GM18498 (cell line): ENCODE measurements at regions not wholly inside any gene's neighbourhood (a gene's known extent, or its start where the extent isn't known, plus 50 kb on each side); places are given as distances from the start of the nearest gene placed in this dataset.

Experiments
- ATAC-seq: cut with Tn5 transposase; IDR thresholded peaks from one replicate; pipeline ENCODE4 v1.9.1; 2021; ENCODE audit warnings: mild to moderate bottlenecking, moderate library complexity; ENCODE audit not compliant: unreplicated experiment

DNA sequence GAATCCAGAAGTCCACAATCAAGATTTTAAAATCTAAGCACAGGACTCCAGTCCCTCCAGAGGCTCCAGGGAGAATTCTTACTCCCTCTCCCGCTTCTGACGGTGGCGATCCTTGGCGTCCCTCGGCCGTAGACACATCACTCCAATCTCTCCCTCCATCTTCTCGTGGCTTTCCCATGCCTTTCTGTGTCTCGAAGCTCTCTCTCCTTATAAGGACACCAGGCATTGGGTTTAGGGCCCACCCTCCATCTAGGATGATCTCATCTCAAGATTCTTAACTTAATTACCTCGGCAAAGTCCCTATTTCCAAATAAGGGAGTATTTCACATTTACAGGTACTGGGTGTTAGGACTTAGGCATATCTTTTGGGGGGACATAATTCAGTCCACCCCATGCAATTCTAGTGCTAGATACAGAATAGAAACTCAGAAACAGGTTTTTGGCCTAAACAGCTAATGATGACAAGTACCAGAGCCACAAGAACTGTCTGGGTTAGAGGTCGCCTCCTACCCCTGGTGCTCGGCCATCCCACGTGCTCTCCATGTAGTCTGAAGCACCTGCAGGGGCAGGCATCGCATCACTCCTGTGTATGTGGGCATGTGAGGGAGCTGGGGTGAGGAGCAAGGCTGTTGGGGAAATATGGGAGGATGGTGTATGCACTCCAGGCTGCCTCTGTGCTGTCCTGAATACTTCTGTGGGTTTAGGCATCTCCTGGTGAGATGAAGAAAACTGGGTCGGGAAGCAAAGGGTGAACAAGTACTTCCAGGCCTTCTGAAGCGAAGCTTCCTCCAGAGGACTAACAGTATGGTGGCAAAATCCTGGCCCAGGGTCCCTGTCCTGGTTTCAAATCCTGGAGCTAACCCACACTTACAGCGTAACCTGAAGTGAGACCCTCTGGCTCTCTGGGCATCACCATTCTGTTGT is 298.3 kb upstream of the ZMIZ1 start:
- ATAC-seq, result no peak

DNA sequence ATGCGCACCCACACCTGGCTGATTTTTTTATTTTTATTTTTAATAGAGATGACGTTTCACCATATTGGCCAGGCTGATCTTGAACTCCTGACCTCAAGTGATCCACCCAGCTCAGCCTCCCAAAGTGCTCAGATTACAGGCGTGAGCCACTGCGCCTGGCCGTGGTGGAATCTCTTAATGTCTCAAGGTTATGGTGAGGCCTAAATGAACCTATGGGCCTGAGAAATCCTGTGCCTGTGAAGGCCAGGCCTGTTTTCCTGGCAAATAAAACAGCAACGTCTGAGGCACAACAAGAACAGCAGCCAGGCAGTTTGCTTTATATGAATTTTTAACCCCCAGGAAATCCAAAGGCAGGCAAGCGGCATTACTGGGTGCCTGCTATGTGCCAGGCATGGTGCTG is 297.5 kb upstream of the ZMIZ1 start:
- ATAC-seq, result no peak

DNA sequence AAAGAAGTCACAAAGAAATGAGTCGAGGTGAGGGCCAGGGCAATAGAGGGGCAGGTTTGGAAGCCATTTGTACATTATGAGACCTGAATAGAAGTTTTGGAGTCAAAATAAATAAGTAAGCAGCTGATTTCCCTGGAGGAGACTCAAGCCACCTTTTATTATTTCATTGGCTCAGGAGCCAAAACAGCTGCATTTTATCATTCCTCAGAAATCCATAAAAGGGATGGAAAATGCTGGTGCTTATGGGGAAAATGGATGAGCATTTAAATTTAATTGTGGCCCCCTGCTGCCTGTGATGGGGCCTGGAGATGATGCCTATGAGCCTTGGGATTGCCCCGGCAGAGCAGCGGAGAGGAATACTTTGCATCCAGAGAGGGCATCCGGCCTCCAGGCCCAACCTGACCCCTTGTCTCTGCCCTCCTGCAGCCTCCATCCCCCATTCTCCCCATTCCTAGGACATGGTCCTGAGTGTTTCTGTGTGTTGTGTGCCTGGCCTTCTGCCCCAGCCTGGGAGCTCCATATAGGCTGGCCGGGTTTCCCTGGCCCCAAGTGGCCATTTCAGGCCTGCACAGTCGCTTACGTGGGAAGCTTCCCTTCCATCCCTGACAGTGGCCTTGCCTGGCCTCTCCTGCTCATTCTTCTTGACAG is 296.8 kb upstream of the ZMIZ1 start:
- ATAC-seq, result no peak

DNA sequence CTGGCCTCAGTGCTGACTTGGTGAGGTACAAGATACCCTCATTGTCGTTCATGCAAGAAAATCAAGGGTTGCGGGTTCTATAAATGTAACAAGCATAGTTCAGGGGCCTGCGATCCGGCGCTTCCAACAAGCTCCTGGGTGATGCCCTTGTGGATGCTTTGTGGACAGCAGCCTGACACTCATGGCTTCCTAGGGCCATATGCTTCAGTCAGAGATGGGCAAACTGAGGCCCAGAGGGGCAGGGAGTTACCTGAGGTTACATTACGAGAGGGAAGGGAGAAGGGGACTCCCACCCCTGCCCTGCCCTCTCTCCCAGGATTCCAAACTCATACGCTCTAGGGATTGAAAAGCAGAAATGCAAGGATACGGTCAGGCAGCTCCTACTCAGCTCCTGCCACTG is 296.3 kb upstream of the ZMIZ1 start:
- ATAC-seq, result no peak

DNA sequence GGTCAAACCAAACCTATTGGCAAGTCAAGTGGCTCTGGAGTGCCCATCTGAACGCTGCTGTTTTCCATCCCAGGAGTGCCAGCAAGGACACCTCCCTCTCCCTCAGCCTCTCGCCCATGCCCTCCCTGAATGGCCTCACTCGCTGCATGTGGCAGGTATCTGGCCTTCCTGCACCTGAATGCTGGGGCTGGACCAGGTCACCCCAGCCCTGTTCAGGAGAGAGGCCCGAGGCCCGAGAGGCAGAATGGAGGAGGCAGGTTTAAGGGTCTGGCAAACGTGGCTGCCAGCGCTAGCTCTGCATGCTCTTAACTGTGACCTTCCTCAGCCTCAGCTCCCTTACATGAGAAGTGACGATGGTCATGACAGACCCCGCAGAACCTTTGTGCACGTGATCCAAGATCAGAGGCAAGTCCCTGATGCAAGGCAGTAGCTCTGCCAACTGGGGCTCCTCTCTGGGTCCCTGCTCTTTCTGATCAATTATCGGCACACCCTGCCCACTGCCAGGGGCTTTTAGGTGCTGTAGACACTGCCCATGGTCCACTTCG is 295.7 kb upstream of the ZMIZ1 start:
- no peak for ATAC-seq

DNA sequence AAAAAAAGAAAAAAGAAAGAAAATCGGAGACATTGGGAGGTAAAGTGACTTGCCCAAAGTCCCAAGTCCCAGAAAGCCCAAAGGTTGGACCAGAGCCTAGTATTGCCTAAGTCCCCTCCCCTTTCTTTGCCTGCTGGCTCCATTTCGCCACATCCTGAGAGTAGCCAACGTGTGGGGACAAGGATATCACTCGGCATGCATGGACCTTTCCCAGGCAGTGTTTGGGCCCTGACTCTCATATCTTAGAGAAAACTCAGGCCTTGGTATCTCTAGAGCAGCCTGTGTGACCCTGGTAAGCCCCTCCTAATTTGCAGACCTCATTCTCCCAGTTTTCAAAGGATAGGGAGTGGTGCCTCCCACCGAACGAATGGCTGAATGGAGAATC is 294.2 kb upstream of the ZMIZ1 start:
- ATAC-seq, result no peak

DNA sequence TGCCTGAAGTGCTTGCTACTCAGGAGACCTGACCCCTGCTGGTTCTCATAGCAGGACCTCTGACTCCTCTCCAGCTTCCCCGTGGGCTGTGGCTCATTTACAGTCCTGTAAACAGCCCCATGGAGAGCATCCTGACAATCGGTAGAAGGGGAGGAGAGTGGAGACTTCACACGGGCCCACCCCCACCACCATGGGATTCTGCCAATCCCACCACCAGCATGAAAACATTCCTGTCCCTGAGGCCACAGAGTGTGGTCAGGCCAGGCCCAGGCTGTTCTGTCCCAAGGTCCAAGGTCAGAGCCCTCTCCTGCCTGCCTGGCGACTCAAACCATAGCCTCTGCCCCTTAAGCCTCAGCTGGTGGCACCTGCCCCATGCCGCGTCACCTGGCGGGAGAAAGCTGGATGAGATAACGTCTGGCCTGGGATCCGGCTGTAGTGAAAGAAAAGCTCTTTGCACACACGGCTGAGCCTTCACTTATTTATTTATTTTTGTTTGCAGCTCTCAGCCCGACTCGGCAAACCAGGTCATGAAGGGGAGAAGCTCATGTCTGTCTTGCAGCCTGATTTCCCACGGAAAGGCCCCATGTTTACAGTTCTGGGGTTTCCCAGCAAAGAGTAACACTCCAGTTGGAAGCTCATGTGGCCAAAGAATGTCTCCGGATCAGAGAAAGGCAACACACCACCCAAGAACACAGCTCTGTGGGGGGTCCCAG is 293.6 kb upstream of the ZMIZ1 start:
- ATAC-seq, result no peak

DNA sequence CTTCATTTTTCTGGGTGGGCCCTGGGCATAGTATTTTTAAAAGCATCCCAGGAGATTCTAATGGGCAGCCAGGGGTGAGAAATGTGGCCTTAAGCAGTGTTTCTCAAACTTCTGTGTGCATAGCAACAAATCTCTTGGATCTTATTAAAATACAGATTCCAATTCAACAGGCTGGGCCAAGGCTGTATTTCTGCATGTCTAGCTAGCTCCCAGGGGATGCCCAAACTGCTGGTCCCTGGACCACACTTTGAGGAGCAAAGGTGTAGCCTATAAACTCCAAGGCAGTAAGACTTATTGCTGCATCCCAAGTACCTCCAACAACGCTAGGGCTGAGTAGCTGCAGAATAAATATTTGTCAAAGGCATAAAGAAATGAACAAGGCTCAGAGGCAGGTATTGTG is 292.9 kb upstream of the ZMIZ1 start:
- no peak for ATAC-seq

DNA sequence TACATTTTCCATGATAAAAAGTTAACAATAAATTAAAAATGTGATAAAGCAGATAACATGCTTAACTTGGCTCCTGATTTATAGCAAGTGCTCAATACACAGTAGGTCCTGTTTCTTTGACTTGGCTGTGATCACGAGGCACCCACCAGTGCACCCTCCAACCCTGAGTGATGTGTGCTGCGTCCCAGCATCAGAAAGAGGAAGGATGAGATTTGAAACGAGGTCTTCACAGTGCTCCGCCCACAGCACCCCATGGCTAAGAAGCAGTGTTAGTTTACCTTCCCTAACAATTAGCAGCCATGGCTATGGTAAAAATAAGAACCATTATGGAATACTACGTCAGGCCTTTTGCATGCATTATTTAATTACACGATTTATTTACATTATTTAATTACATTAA is 292.0 kb upstream of the ZMIZ1 start:
- no peak for ATAC-seq

DNA sequence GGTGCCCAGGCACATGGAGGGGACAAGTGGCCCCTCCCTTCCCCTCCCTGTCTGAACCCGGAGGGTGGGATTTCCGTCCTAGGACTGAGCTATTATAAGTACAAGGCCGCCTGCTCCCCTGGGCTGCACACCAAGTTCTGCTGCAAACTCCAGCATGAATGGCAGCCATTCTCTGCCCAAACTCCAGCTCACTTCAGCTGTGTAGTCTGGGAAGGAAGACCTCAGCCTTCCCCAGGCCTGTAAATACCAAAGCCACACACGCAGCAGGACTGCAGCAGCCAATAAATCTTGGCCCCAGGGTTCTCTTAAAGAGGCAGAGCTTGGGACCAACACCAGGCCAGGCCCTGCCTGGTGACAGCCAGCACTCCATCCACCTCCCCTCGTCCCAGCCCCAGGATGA is 291.3 kb upstream of the ZMIZ1 start:
- ATAC-seq, result no peak

DNA sequence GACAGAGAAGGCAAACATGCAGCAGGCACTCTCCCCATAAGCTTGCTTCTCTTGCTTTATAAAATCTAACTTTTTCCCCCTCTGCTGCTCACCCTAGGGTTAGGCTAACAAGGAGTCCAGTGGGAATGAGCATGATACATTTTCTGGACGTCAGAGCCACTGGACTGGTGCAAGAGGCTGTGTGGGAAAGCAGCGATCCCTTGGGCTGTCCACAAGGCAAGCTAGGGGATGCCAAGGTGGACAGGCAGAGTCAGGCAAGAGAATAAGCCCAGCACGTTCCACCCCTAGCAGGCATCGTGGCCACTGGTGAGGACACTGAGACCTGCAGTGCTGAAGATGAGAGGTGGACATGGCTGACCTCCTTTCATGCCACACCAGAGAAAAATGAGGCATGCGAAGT is 290.9 kb upstream of the ZMIZ1 start:
- no peak for ATAC-seq

DNA sequence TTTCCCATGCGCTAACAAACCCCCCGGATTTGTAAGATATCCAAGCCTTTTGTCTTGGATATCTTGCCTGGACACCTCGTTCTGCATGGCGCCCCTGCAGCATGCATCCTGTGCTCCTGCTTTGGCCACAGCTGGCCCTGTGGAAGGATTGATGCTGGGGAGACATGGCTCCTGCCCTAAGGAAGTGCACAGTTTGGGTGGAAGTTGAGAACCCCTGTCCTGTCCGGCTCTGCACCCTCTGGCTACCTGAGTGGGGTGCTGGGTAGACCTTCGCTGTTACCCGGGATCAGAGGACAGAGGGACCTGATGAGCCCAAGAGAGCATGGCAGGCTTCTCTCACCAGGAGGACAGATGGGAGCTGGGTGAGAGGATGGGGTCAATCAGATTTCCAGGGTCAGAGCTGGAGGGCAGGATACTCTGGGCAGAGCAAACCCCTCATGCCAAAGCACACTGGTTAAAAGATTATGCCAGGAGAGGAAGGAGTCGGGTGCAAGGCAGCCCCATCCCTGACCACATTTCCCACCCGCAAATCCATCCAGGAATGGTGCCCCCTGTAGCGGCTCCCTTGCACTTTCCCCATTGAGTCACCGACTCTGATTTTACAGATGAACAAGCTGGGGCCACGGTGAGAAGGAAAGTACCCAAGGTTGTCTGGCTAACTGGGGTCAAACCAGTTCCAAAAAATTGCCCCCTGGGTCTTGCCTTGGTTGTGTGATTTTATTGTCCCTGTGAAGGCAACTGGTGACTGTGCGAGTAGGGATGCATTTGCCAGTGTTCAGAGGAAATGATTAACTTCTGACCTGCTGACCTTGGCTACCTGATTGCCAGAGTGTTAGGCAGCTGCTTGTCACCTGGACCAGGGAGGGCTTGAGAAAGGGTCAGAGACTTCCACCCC is 290.1 kb upstream of the ZMIZ1 start:
- no peak for ATAC-seq

DNA sequence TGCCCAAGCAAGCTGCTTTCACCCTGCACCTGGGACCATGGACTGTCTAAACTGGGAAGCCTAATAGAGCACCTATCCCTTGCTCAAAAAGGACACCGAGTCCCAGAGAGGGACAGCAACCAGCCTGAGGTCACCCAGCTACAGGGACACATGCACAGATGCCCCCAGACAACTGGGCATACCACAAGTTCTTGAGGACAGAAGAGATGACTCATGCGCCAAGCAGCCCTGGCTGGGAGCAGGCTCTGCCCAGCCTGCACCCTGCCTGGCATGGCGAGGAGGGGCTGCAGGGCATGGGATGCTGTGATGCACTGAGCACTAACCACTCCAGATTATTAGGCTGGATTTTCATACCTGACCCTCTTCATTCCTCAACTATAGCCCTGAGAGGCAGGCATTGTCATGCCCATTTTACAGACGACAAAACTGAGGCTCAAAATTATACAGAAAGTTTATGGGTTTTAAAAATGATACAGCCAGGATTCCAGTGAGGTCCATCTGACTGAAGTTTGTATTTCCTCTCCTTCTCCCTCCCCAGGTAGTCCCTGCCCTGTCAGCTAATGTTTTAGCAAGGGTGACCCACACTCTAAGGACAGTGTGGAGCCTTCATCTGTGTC is 289.3 kb upstream of the ZMIZ1 start:
- no peak for ATAC-seq

DNA sequence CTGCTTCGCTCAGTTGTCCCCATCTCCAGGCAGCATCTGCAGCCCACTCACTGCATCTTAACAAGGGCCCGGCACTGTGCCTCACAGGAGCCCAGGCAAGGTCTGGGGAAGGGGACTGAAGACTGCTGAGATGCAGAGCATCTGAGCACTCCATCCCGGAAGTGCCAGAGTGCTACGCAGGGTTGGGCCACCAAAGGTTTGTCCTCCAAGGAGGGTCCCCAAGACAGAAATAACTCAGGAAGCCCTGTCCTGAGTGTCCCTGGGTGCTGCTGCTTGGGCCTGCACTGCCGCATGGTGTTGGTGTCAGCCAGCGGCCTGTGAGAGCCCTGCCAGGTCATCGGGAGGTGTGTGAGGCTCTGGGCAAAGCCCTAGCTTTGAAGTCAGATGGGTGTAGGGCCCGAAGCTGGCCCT is 288.2 kb upstream of the ZMIZ1 start:
- ATAC-seq, result no peak

DNA sequence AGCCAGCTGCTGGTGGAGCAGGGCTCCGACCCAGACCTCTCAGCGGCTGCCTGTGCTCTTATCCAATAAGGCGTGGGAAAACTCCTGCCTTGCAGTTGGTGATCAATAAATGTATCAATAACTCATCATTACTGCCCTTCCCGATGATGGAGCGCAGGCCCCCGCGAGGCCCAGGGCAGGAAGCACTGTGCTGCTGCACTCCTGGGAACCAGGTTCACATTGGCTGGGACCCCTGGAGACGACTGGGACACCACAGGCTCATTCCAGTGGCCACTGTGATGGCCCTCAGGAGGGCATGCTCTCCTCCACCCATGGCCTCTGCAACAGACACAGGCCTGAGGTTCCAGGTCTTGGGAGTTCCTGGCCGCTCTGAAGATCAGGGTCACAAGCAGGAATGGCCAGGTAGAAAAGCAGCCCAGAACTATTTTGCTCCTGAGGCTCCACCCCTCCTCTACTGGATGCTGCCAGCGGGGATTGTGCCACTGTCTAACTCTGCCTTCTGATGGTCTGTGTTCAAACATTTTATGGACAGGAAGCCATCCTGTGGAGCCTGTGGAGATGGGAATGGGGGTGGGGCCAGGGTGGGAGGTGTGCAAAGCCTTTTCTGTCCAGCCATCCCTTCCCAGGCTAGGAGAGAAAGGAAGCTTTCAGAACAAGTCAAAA is 287.4 kb upstream of the ZMIZ1 start:
- ATAC-seq, result no peak

DNA sequence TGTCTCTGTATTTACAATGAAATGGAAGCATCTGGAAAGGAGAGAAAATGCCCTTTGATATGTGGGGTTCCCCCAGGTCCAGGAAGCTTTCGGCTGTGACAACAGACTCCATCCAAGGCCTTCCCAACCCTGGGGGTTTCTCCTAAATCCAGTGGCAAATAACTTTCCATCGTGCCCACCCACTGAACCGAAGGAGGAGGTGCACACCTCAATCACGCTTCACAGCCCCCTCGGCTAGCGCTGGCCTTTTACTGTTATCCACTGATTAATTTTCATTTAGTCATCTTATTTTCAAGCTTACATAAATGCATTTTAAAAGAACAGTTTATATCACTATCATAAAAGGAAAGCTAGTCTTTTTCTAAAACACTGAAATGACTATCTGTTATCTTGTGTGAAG is 286.8 kb upstream of the ZMIZ1 start:
- ATAC-seq, result no peak

DNA sequence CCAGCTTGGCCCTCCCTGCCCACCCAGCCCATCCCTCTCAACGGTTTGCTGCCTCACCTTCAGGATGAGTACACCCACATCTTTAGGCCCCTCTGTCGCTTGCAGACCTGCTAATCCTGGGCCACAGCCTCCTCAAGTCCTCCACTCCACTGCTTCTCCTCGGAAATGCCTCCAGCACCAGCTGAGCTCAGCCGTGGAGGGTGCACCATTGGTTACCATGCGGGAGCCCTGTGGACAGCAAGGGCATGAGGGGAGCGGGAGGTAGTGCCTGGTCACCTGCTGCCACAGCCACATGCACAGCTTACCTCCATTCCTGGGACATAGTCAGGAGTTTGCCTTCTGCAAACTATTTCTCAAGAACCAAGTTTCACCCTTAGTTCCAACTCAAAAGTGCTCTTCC is 286.3 kb upstream of the ZMIZ1 start:
- no peak for ATAC-seq

DNA sequence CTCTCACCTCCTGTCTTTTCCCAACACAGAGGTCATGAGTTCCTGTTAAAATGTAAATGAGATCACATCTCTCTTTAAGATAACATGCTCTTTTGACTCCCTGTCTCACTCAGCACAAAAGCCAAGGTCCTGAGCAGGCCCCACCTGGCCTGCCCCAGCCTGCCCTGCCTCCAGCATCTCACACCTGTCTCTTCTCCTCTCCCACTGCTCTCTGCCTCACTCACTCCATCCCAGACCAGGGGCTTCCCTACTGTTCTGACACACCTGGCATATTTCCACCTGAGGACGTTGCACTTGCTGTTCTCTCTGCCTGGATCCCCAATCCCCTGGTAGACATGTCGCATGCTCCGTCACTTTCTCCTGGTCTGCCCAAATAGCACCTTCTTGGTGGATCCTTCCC is 285.0 kb upstream of the ZMIZ1 start:
- ATAC-seq, result no peak

DNA sequence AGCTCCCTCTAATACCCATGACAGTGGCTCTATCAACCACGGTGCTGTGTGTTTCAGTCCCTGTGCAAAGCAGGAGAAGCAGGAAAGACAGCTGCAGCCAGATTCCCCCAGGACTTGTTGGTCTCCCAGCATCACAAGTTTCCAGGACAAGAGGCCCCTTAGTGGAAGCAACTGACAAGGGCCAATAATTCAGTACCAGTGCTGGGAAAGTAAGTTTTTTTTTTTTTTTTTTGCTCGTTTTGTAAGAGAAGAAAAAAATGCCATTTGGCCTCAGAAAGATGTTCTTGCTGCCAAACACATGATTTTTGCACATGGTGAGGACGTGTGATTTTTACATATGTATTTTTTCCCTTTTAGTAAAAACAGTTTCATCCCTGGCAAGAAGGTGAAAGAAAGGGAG is 284.2 kb upstream of the ZMIZ1 start:
- ATAC-seq, result no peak

DNA sequence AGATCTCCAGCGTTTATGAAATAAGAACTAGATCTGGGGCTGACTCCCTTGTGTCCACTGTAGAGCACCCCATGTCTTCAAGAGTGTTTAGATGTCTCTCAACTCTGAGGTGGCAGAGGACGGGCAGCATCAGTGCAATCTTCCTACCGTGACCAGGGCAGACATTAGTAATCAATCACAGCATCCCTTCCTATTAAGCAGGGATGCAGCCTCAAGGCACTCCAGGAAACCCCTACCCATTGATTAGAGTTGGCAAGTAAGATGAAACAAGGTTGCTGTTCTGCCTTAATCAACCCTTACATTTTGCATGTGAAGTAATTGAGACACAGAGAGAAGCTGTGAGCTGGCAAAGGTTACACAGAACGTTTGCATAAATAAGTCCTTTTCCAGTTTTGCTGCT is 283.7 kb upstream of the ZMIZ1 start:
- ATAC-seq, result no peak
